HG03520 (cell line): ENCODE measurements at regions not wholly inside any gene's neighbourhood (a gene's known extent, or its start where the extent isn't known, plus 50 kb on each side); places are given as distances from the start of the nearest gene placed in this dataset.

Experiments
- ATAC-seq: cut with Tn5 transposase; IDR thresholded peaks from one replicate; pipeline ENCODE4 v1.9.1; 2021; ENCODE audit warnings: mild to moderate bottlenecking, moderate library complexity; ENCODE audit not compliant: unreplicated experiment

DNA sequence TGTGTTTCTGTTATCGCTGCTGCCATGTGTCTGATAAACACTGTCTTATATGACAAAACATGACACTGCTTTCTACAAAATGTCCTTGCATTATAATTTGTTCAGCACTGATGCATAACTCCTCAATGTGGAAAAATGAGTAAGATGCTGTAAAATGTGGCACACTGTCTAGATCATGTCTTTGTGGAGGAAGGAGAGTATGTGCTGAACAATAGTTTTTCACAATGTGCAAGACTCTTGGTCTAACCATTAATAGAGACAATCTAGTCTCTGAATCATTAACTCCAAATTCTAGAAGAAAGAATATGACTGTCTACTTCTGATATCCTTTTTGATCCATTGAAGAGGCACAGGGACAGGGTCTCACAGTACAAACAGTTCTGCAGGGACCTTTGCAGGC, 127.9 kb upstream of the RARB start:
- ATAC-seq, result no peak

DNA sequence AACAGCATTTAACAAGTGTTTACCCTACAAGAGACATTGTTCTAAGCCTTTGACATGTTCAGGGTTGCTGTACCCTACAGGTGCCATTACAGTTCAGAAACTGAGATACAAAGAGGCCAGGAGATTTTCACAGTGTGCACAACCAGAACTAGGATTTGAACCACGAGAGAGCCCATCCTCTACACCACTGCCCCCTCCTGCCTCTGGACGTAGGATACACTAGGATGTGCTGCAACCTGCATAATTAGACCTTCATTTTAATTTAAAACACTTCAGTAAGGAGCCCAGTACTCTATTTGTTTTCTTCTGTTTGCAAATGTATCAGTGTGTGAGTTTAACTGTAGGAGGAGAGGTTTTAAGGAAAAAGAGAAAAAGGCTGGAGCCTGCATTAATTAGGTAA, 123.1 kb upstream of the RARB start:
- ATAC-seq, result no peak

DNA sequence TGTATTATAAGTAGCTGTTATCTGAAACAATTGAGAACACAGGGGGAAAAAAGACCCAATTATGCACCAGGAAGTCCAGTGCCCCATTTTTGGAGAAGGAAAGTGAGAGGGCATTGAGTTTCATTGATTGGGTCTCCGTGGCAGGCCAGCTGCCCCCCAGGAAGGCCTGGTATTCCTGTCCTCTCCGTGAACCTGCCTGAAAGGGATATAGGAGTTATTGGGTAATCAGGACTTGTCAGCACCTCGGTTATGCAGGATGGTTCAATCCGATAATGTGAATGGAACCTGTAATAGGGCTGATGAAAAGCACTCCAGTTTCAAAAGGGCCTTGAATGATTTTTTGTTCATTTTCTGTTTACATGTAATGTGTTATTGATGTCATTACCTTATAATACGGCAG, 122.0 kb upstream of the RARB start:
- ATAC-seq, result no peak

DNA sequence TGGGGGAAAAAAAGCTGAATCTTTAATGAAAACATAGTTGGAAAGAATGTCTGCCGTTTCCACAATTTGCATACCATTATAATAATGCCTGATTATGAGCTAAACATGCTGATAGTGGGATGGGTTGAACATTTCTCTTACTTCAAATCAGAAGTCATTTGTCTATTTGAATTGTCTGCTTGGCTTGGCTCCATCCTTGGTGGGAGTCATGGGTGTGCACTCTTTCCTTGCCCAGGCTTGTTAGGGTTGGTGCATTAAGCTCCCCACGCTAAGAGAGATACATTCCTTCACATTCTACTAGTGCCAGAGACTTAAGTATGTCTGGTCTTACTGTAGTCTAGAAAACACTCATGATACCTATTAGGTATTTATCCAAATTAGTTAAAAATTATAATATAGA, 121.4 kb upstream of the RARB start:
- ATAC-seq, result no peak

DNA sequence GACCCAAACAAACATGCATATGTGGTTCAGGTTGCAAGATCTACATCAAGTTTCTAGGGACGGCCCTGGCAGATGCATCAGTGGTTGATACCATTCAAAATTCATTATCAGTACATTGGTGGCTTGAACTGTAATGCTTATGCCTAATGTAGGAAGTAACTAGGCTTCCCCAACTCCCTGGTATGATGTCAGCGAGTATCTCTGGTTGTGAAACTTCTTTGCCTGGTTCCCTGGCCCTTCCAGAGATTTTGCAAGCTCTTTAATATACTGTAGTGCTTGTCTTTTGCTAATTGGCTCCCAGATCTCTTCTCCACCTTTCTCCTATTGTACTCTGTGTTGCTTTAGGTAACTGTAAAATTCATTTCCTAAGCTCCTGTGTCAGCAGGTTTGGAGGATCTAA, 114.8 kb upstream of the RARB start:
- no peak for ATAC-seq

DNA sequence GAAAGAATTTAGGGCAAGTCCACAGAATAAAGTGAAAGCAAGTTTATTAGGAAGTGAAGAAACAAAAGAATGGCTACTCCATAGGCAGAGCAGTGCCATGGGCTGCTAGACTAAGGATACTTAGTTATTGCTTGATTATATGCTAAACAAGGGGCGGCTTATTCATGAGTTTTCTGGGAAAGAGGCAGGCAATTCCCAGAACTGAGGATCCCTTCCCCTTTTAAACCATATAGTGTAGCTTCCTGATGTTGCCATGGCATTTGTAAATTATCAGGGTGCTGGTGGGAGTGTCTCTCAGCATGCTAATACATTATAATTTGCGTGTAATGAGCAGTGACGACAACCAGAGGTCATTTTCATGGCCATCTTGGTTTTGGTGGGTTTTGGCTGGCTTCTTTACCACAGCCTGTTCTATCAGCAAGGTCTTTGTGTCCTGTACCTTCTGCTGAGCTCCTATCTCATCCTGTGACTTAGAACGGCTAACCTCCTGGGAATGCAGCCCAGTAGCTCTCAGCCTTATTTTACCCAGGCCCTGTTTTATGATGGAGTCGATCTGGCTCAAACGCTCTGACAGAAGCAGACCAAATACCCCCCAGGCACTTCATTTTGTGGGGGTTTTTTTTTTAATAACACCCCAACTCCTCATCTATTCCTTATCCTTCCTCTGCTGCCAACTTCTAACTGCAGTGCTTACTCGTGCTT, 103.0 kb upstream of the RARB start:
- ATAC-seq, result no peak

DNA sequence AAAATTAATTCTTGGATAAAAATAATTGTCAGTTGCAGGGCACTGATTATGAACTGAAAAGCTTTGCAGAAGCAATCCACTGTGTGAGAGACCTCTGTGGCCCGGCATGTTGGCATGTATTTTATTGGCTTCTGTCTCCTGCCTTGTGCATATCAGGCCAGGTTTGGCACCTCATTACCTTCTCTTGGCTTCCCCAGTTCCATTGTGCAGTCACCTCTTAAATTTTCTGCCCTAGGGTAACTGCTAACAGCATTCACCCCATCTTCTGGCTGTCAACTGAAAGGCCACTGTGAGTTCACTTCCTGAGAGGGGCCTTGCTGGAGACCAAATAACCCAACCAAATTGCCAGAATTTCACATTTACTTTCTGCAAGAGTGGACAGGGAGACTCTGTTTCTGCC, 92.7 kb upstream of the RARB start:
- ATAC-seq, result no peak

DNA sequence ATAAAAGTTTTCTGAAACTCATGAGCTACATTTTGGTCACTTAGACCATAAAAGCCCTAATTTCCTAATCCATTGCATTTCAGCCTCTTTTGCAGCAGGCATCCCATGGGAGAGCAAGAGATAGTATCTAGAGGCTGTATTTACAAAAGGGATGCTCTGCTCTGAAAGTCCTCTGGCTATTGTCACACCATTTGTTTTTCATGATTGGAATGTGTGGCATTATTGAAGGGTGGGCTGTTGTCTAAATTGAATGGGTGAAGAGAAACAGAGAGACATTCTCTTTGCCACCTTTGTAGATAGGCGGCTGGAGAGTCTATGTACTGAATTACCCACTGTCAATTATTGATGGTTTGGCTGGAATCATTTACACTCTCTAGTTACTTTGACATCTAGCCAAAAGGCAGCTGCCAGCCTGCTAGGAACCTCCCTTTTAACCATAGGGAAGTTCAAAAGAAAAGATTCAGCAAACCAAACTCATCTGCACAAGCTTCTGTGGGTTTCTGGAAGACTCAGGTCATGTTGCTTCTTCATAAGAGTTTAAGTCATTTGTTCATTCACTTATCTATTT, 89.8 kb upstream of the RARB start:
- no peak for ATAC-seq

DNA sequence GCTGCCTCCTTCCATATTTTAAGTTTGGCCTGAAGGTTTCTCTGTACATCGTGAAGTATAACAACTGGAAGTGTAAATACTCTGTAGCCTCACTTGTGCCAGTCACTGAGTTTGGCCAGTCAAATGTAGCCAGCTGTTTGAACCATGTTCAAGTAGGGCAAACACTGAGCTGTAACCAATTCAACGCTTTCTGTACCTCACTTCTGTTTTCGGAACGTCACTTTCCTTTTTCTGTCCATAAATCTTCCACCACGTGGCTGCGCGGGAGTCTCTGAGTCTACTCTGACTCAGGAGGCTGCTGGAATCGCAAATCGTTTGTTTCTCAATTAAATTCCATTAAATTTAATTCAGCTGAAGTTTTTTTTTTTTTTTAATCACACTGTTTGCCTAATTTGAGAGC, 88.8 kb upstream of the RARB start:
- no peak for ATAC-seq

DNA sequence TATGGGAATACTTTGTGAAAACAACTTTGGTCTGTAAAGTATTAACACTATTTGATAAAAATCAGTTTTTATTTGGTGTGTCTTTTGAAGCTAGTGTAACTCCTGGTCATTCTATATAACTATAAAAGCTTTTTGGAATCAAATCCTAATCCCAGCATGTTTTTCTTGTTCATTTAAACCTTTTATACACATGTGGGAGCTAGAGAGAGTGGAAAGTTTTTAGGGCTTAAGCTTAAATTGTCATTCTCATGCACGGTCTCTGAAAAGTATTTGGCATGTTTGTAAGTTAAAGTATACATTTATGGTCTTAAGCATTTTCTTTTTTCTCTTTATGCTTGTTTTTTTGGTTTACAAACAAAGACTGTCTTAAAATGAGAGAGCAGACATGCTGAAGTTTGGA, 83.4 kb upstream of the RARB start:
- no peak for ATAC-seq

DNA sequence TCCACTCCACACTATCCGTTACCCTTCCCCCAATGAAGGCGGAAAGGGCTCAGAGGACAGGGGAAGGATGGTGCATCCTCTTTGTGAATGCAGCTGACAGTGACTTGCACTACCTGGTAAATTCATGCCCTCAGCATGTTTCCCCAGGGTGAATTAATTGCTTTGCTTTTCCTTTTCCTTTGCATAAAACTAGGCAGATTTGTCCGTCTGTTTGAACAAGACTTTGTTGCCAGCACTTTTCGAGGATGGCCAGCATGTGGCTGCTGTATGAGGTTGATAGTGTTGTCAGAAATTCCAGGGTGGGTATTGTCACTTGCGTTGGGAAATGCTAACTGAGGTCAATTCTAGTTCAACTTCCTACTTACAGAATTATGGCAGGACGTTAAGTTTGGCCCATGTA, 79.0 kb upstream of the RARB start:
- no peak for ATAC-seq

DNA sequence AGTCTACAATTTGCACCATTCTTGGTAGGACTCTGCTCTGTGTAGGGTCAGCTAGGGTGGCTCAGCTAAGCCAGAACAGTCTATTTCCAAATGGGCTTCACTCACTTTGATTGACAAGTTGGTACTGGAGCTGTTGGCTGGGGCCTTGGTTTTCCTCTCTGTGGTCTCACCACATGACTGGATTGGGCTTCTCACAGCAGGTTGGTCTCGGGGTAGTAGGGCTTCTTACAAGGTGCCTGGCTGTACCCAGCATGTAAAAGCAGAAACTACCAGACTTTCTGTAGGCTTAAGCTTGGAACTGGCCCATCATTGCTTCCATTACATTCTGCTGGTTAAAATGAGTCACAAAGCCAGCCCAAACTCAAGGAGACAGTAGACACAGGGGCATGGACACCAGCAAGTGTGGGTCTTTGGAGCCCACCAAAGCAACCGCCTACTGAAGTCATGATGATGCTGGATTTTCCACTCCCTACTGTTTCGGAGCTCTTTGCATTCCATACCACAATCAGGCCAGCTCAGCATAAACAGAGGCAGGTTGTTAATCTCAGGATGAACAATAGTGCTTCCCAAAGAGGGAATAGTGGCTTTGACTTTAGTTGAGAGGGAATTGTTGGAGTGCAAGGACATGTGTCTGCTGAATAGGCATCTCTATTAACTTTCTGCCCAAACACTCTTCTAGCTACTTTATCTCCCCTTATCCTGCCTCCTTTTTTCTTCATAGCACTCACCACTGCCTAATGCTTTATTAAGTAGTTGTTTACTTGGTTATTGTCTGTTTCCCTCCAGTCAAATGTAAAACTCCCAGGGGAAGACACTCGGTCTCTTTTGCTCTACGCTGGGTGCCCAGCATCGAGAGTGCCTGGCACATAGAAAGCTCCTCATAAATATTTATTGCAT, 78.0 kb upstream of the RARB start:
- no peak for ATAC-seq

DNA sequence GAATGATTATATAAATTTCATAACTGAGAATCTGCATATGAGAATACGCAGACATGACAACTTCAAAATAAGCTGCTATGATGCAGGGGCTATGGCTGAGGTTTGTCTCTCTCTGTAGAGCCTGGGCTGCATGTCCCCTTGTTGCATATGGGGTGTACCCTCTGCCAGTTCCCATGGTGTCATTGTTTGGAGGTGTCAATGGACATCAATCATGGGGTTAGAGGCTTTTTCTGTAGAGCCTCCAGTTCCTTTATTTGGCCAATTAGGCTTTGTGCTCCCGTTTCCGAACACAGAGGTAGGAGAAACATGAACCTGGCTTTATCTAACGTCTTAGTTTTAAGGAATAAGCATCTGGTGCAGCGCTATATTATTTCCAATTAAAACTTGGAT, 77.3 kb upstream of the RARB start:
- ATAC-seq, result no peak

DNA sequence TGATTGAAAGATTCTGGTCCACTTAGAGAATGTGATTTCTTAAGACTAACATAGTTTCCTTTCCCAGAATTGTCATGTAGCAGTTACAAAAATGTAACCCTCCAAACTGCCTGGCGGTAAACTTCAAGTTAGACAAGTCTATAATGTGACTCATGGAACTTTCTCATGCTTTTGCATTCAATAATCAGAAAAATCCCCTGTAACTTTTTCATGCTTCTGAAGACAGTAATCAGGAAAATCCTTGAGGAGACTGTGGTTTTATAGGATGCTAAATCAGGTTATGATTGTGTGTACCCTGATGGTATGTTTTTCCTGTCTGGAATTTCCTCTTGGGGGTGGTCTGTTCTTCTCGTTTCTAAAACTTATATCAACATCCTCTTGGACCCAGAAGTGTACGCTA, 74.0 kb upstream of the RARB start:
- ATAC-seq, result no peak

DNA sequence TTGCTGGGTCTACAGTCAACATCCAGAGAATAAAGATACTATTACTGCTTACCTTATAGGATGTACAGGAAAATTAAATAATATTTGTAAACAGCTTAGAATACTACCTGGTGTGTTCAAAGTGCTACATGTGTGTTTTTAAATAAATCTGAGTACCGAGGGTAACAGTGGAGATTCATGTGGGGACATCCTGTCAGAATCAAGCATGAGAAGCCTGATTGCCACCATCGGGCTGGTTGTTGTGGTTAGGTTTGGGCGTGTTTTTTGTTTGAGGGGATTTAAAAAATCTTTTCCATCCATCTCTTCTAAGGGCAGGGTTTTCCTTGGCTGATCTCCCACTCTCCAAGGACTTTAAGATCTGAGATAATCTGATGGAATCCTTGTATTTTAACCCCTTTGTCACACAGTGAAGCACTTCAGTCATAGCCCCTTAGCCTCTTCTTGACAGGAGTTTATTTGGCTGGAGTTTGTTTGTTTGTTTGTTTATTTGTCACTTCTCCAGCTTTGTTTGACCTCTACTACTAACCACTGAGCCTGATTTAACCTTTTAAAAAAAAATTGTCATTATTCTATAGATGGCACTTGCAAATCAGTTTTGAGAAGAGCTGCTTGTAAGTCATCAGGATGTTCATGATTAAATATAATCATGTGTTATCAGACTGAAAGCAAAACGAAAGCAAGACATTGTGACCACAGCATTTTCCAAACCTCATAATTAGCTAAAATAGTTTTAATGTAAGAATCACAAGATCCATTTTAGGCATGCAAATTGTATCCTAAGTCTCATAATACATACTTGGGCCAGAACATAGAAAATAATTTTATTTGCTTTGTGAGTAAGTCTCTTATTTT, 72.8 kb upstream of the RARB start:
- no peak for ATAC-seq

DNA sequence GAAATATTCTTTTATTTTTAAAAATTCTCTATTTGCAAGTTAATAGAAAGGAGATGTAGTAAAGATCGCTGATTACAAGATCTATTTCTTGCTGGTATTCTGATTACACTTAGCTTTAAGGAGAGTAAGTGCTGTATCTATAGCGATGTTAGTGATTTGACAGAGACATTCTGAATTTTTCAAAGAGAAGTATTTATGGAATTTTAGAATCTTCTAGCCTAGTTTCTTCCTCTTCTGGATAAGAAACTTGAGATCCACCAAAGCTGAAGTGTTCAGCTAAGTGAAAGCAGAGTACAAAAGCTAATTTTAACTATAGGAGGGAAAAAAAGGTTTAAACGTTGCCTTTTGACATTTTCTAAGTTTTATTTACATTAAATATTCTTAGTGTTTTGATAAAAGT, 72.1 kb upstream of the RARB start:
- no peak for ATAC-seq

DNA sequence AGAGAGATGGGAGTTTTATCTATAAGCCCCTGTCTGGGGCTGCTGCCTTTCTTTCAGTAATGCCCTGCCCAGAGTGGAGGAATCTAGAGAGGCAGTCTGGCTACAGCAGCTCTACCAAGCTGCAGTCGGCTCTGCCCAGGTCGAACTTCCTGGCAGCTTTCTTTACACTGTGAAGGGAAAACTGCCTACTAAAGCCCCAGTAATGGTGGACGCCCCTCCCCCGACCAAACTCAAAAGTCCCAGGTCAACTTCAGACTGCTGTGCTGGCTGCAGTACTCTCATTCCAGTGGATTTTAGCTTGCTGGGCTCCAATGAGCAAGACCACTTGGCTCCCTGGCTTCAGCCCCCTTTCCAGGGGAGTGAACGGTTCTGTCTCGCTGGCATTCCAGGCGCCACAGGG, 65.9 kb upstream of the RARB start:
- no peak for ATAC-seq

DNA sequence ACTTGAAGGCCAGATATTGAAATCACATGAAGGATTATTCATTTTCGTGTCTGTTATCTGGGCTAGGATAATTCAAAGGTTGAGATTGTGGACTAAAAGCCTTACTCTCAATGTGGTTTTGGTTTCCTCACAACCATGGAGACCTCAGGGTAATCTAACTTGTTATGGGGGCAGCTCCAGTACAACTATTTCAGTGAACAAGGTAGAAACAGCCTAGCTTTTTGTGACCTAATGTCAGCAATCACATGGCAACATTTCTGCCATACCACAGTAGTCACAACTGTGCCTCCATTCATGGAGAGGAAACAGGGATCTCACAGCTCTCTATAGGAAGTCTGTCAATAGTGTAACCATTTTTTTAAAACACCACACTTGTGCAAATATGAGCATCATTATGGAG, 62.4 kb upstream of the RARB start:
- no peak for ATAC-seq

DNA sequence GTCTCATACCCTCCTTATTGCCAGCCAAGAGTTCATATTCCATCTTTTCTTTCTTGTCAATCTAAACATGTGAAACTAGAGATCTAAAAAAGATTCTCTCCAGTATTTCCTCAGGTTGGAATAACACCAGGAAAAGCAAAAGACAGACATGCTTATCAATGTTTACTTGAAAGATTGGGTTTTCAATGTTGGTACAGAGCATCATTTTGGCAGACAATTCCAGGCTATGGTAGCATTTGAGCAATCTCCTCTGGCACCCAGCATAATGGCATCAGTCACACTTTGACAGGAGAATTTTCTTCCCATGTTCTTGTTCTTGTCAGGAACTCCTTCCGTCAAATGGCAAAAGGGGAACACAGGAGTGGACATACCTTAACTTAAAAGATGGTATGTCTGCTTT, 61.0 kb upstream of the RARB start:
- no peak for ATAC-seq

DNA sequence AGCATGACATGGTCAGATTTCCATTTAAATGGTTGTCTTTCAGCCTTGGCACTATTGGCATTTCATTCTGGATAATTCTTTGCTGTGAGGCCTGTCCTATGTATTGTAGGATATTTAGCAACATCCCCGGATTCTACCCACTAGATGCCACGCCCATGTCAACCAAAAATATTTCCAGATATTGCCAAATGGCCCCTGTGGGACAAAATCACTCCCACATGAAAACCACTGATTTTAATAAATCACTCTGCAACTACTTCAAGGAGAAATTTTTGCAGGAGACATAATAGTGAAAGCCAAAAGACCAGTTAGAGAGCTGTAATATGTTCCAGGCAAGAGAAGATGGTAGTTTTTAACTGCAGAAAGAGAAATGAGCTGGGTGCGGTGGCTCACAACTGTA, 55.9 kb upstream of the RARB start:
- ATAC-seq, result no peak

DNA sequence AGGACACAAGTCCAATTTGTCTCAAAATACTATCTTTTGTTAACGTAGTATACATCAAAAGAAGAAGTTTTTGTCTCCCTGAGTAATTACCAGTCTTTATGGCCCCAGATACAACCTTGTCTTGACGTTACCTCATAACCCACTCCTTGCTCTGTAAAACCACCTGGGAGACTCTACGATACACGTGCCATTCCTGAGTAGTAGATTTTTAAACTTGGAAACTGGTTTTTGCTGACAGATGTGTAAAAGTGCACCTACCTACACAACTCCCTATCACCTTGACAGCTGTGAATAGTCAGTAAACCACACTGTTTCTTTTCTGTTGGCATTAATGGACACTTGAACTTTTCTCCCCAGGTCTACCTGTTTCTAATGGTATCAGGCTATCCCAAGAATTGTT, 51.7 kb upstream of the RARB start:
- no peak for ATAC-seq
